ENCODE measurements at regions not wholly inside any gene's neighbourhood (a gene's known extent, or its start where the extent isn't known, plus 50 kb on each side); places are given as distances from the start of the nearest gene placed in this dataset.

DNA sequence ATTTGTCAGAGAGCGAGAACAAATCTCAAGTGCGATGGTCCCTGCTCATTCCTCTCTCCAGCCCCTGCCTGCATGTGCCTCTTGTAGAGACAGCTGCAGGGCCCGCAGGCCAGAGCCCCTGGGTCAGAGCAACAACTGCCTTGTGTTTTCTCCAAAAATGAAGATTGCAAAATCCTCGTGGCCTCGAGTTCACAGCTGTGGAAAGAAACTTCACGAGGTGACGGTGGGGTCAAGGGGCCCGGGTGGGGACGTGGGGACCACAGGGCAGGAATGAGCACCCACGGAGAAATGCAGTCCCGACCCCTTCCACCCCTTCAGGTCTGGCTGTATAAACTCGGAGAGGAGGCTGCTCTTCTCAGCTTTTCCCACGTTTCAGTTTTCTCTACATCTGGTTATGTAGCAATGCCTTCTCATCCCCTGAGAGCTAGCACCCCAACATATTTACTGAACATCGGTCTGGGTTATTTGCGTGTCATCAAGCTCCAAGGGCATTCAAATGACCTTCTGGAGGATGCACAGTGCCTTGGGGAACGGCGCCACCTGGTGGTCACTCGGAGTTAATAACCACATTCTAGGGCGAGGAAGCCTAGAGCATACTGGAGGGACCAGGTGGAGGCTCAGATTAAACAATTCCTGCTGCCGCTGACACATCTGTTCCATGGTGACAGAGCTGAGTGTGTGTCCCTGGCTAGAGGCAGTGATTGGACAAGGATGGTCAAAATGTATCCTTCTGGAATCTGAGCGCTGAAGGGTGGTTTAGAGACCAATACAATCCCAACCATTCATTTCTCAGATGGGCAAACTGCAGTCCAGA lies 91.4 kb upstream of the CYRIA start:
- peak; percentile 37 for DNase-seq (ENCODE audit: low read depth, low spot score)
- ChIA-PET RAD21 (ENCODE audit: low non-redundant PET in 1 of 2, low total read pairs in 2 of 2, uncharacterized antibody in 2 of 2, unreplicated experiment in 2 of 2) (interaction anchor here (1.6 to 2.8 kb wide), 2 partner anchors 144 kb away, joined by 5 to 12 read pairs; no protein-coding TSS in a partner anchor), CTCF (interaction anchor here (0.5 to 4.5 kb wide), 8 partner anchors 19 to 908 kb away, joined by 3 to 85 read pairs (median 4); no protein-coding TSS in a partner anchor), POLR2A (interaction anchor here (1.2 kb wide), 1 partner anchor 144 kb away, joined by 3 read pairs; no protein-coding TSS in a partner anchor)
- H3K4me3 ChIP-seq (replicated peaks in 1 of 2; ENCODE audit: low read depth in 1 of 2, low read length in 2 of 2) = no peak overlapping the region
- no peaks in the 10 kb centered on the region for H3K9me2 ChIP-seq (ENCODE audit: insufficient read depth)
- TF ChIP-seq, protein P1, sequence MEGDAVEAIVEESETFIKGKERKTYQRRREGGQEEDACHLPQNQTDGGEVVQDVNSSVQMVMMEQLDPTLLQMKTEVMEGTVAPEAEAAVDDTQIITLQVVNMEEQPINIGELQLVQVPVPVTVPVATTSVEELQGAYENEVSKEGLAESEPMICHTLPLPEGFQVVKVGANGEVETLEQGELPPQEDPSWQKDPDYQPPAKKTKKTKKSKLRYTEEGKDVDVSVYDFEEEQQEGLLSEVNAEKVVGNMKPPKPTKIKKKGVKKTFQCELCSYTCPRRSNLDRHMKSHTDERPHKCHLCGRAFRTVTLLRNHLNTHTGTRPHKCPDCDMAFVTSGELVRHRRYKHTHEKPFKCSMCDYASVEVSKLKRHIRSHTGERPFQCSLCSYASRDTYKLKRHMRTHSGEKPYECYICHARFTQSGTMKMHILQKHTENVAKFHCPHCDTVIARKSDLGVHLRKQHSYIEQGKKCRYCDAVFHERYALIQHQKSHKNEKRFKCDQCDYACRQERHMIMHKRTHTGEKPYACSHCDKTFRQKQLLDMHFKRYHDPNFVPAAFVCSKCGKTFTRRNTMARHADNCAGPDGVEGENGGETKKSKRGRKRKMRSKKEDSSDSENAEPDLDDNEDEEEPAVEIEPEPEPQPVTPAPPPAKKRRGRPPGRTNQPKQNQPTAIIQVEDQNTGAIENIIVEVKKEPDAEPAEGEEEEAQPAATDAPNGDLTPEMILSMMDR (IDR thresholded peaks at IDR 0.05 in 2 of 3, conservative IDR thresholded peaks at IDR 0.05 in 1 of 3; ENCODE audit: borderline replicate concordance in 1 of 3, insufficient read depth in 1 of 3, low read depth in 2 of 3, low read length in 2 of 3) = peak; percentile 70 to 95 (median 84)
- TF ChIP-seq POLR2AphosphoS5 (IDR thresholded peaks at IDR 0.05; ENCODE audit: low read depth, low read length) = no peak
- TF ChIP-seq YY1 (IDR thresholded peaks at IDR 0.05; ENCODE audit: extremely low read depth, insufficient replicate concordance, low read depth, low read length) = peak; percentile 10
- peak; percentile 92 for TF ChIP-seq RAD21 (IDR thresholded peaks at IDR 0.05; ENCODE audit: low read depth)
- no peak for TF ChIP-seq FOSL1 (IDR thresholded peaks at IDR 0.05; ENCODE audit: low read depth)
- TF ChIP-seq, protein P2, sequence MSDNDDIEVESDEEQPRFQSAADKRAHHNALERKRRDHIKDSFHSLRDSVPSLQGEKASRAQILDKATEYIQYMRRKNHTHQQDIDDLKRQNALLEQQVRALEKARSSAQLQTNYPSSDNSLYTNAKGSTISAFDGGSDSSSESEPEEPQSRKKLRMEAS (IDR thresholded peaks at IDR 0.05) = no peak
- H3K9me3 ChIP-seq (ENCODE audit: control insufficient read depth in 1 of 2, insufficient read depth in 1 of 2, low read depth in 1 of 2, low read length in 2 of 2) = no peaks in the 10 kb centered on the region
- H3K27me3 ChIP-seq (ENCODE audit: insufficient read depth, low read length) = peaks cover 17% of the 10 kb centered on the region
- H3K27ac ChIP-seq (ENCODE audit: low read depth, low read length) = no peak overlapping the region
- no peaks in the 10 kb centered on the region for H4K20me1 ChIP-seq (ENCODE audit: insufficient read depth)
- H3K79me2 ChIP-seq (ENCODE audit: insufficient read depth, low read length) = no peaks in the 10 kb centered on the region
- no TSS peak for BruUV-seq (replicated peaks)
- no peak overlapping the region for H3K4me2 ChIP-seq (ENCODE audit: low read length)
- H2AFZ ChIP-seq (ENCODE audit: low read depth, low read length, poor library complexity, severe bottlenecking) = no peak overlapping the region
- H3K9ac ChIP-seq (ENCODE audit: low read length) = no peak overlapping the region
- intact Hi-C loops (cut with micrococcal nuclease) = loop anchor here (1.0 kb wide), 3 partner anchors 139 to 204 kb away; no protein-coding TSS in a partner anchor
- ATAC-seq = peak; percentile 96
- H3K4me1 ChIP-seq (ENCODE audit: control insufficient read depth in 1 of 2, insufficient read depth in 2 of 2, low read length in 2 of 2) = no peaks in the 10 kb centered on the region
- H3K36me3 ChIP-seq (ENCODE audit: control insufficient read depth in 1 of 2, insufficient read depth in 2 of 2, low read length in 2 of 2) = no peaks in the 10 kb centered on the region

All from HCT116 (cell line).